Suprapubic skin (tissue), 4 donors: ENCODE measurements at regions not wholly inside any gene's neighbourhood (a gene's known extent, or its start where the extent isn't known, plus 50 kb on each side); places are given as distances from the start of the nearest gene placed in this dataset.

ENCODE experiments used
- EP300 ChIP-seq: sonication (generic); formaldehyde crosslinking; IDR thresholded peaks from one replicate; pipeline ENCODE4 v1.6.1; 2017; ENCODE audit warnings: antibody characterized with exemption
- POLR2A ChIP-seq, 2 donors: fragments of 450-650 bp; IDR thresholded peaks; one replicate each; pipeline ENCODE4 v1.6.1; 2017; ENCODE audit warnings: antibody characterized with exemption in 2 of 2, mild to moderate bottlenecking in 2 of 2, moderate library complexity in 2 of 2
- POLR2AphosphoS5 ChIP-seq, 3 donors: sonication (generic); formaldehyde crosslinking; IDR thresholded peaks; one replicate each; pipeline ENCODE4 v1.6.1; 2017; ENCODE audit warnings: antibody characterized with exemption in 3 of 3
- TF ChIP-seq, protein P1 (sequence below), 2 donors: fragments of 200-600 bp in 1 of 2; fragments of 450-650 bp in 1 of 2; sonication (generic) in 1 of 2; IDR thresholded peaks; one replicate each; pipeline ENCODE4 v1.5.1; 2016 to 2019; ENCODE audit warnings: antibody characterized with exemption in 2 of 2, mild to moderate bottlenecking in 1 of 2, moderate library complexity in 1 of 2

GRCh38 chr2:37838541-37839167 is 86.4 kb upstream of the RMDN2 start:
- TF ChIP-seq, protein P1, sequence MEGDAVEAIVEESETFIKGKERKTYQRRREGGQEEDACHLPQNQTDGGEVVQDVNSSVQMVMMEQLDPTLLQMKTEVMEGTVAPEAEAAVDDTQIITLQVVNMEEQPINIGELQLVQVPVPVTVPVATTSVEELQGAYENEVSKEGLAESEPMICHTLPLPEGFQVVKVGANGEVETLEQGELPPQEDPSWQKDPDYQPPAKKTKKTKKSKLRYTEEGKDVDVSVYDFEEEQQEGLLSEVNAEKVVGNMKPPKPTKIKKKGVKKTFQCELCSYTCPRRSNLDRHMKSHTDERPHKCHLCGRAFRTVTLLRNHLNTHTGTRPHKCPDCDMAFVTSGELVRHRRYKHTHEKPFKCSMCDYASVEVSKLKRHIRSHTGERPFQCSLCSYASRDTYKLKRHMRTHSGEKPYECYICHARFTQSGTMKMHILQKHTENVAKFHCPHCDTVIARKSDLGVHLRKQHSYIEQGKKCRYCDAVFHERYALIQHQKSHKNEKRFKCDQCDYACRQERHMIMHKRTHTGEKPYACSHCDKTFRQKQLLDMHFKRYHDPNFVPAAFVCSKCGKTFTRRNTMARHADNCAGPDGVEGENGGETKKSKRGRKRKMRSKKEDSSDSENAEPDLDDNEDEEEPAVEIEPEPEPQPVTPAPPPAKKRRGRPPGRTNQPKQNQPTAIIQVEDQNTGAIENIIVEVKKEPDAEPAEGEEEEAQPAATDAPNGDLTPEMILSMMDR (IDR thresholded peaks at IDR 0.05): no peak
- TF ChIP-seq POLR2A (IDR thresholded peaks at IDR 0.05): no peak
- TF ChIP-seq POLR2AphosphoS5 (IDR thresholded peaks at IDR 0.05): no peak
- TF ChIP-seq EP300: no peak
